IMR-90 (cell line): ENCODE measurements at regions not wholly inside any gene's neighbourhood (a gene's known extent, or its start where the extent isn't known, plus 50 kb on each side); places are given as distances from the start of the nearest gene placed in this dataset.
"Not testable (repeated sequence)": the region's sequence is repeated elsewhere in the genome, so short reads cannot be mapped to it uniquely, and the experiment has no call there.

Experiments used
- BHLHE40 ChIP-seq: fragments of 150-350 bp; IDR thresholded peaks from 2 replicates; pipeline ENCODE4 v1.6.1; 2016; ENCODE audit warnings: mild to moderate bottlenecking, low read depth, low read length
- CEBPB ChIP-seq: IDR thresholded peaks from 2 replicates; pipeline ENCODE4 v1.6.1; 2012; ENCODE audit warnings: low read depth, low read length, improper control_type of control experiment
- POLR2A ChIP-seq: IDR thresholded peaks from 2 replicates; pipeline ENCODE4 v1.6.1; 2012; ENCODE audit warnings: mild to moderate bottlenecking, low read depth, low read length
- RAD21 ChIP-seq: IDR thresholded peaks from 2 replicates; pipeline ENCODE4 v1.6.1; 2012; ENCODE audit warnings: low read length, improper control_type of control experiment
- RCOR1 ChIP-seq: IDR thresholded peaks from 2 replicates; pipeline ENCODE4 v1.6.1; 2012; ENCODE audit warnings: mild to moderate bottlenecking, low read length, improper control_type of control experiment; ENCODE audit not compliant: insufficient replicate concordance
- RFX5 ChIP-seq: IDR thresholded peaks from 2 replicates; pipeline ENCODE4 v1.8.0; 2012; ENCODE audit warnings: low read depth, mild to moderate bottlenecking, low read length, moderate library complexity
- TF ChIP-seq, protein P1 (sequence below): conservative IDR thresholded peaks from 2 replicates; pipeline ENCODE4 v1.5.1; 2012; ENCODE audit warnings: mild to moderate bottlenecking, low read depth, low read length, improper control_type of control experiment
- TF ChIP-seq, protein P2 (sequence below): fragments of 150-350 bp; IDR thresholded peaks from 2 replicates; pipeline ENCODE4 v1.6.1; 2017; ENCODE audit warnings: mild to moderate bottlenecking, antibody characterized with exemption, low read length, low read depth

DNA sequence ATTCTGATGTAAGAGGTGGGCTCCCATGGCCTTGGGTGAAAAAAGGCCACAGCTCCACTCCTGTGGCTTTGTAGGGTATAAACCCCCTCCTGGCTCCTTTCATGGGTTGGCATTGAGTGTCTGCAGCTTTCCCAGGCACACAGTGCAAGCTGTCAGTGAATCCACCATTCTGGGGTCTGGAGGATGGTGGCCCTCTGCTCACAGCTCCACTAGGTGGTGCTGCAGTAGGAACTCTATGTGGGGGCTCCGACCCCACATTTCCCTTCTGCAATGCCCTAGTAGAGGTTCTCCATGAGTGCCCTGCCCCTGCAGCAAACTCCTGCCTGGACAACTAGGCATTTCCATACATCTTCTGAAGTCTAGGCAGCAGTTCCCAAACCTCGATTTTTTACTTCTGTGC is 92.7 kb downstream of the UNC93B1 start:
- TF ChIP-seq, protein P1, sequence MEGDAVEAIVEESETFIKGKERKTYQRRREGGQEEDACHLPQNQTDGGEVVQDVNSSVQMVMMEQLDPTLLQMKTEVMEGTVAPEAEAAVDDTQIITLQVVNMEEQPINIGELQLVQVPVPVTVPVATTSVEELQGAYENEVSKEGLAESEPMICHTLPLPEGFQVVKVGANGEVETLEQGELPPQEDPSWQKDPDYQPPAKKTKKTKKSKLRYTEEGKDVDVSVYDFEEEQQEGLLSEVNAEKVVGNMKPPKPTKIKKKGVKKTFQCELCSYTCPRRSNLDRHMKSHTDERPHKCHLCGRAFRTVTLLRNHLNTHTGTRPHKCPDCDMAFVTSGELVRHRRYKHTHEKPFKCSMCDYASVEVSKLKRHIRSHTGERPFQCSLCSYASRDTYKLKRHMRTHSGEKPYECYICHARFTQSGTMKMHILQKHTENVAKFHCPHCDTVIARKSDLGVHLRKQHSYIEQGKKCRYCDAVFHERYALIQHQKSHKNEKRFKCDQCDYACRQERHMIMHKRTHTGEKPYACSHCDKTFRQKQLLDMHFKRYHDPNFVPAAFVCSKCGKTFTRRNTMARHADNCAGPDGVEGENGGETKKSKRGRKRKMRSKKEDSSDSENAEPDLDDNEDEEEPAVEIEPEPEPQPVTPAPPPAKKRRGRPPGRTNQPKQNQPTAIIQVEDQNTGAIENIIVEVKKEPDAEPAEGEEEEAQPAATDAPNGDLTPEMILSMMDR, result not testable (repeated sequence)
- not testable (repeated sequence) for TF ChIP-seq POLR2A, RCOR1, RFX5, BHLHE40, CEBPB, RAD21
- TF ChIP-seq, protein P2, sequence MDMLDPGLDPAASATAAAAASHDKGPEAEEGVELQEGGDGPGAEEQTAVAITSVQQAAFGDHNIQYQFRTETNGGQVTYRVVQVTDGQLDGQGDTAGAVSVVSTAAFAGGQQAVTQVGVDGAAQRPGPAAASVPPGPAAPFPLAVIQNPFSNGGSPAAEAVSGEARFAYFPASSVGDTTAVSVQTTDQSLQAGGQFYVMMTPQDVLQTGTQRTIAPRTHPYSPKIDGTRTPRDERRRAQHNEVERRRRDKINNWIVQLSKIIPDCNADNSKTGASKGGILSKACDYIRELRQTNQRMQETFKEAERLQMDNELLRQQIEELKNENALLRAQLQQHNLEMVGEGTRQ, result not testable (repeated sequence)
